Epidermal melanocyte (primary cell): ENCODE measurements at regions not wholly inside any gene's neighbourhood (a gene's known extent, or its start where the extent isn't known, plus 50 kb on each side); places are given as distances from the start of the nearest gene placed in this dataset.

Experiments
- DNase-seq: peaks from one replicate; pipeline ENCODE4 v3.0.0; 2011; ENCODE audit warnings: low spot score; ENCODE audit not compliant: insufficient read length

DNA sequence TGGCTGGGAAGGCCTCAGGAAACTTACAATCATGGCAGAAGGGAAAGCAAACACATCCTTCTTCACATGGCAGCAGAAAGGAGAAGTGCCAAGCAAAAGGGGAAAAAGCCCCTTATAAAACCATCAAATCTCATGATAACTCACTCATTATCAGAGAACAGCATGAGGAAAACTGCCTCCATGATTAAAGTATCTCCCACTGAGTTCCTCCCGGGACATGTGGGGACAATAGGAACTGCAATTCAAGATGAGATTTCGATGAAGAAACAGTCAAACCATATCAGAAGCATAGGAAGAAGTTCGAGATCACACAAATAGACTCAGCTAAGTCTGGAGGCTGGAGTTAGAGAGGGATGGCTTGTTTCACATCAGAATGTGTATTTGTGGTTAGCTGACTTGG lies 869.4 kb upstream of the PHF14 start:
- DNase-seq, result no peak

DNA sequence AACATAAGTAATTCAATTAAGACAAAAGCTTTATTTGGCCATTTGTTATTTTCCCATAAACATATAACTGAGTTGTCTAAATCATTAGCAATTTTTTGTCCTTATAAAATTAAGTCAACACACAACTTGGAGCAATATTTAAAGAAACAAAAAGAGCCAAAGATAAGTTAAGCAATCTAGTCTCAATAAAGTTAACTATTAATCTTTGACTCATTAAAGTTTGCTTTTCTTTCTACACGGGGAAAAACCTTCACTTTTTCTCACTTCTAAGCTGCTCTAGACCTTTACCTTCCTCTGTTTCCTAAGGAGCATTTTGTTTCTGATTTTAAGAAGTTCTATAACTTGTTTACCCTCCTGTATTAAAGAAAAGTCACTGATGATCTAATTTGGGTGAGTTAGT lies 867.1 kb upstream of the PHF14 start:
- no peak for DNase-seq

DNA sequence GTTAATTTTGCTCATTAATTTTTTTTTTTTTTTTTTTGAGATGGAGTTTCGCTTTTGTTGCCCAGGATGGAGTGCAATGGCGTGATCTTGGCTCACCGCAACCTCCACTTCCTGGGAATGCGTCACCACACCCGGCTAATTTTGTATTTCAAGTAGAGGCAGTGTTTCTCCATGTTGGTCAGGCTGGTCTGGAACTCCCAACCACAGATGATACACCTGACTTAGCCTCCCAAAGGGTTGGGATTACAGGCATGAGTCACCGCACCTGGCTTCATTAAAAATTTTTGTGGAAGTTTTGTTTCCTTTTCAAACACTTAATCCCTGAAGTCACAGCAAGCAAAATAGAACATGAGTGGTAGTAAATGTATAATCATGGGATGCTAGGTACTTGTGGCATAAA lies 857.2 kb upstream of the PHF14 start:
- no peak for DNase-seq

GRCh38 chr7:10117815-10118214 lies 855.9 kb upstream of the PHF14 start:
- no peak for DNase-seq

GRCh38 chr7:10120936-10121335 lies 852.7 kb upstream of the PHF14 start:
- DNase-seq, result no peak

DNA sequence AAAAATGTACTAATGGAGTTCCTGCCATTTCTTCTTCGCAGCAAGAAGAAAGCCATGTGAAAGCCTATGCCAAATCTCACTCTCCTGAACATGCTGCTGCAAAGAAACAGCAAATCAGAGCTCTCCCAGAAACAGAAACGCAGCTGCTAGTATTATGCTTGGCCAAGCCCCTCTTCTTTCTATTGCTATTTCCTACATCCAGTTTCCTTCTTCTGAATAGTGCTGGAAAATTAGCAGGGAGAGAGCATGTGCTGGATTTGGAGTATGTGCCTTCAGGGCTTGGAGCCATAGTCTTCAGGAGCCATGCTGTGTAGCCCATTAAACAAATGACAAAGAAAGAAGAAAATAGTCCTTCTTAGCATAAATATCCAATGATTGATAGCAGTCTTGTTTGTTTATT lies 852.0 kb upstream of the PHF14 start:
- DNase-seq, result no peak

DNA sequence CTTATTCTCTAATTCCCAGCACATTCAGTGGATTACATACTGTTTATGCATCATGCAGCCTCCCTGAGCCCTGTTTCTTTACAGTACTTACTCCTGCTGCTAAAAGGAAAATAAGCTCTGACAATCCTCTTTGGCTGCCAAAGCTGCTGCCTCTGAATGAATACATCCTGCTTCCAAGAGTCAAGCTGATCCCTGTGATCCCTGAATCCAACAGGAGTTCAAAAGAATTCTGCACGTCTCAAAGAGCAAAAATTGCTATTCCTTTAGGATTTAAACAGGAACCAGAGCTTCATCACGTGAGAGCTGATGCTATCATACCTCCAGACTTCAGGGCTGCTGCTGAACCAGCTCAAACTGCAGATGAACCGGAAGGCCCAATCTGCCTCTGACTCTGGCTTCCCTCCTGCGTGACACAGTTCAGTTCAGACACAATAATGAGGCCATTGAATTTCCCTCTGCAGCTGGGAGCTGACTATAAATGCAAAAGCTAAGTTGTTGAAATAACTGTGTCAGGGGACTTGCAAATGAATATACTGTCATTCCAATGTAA lies 851.0 kb upstream of the PHF14 start:
- DNase-seq, result peak; percentile 23

DNA sequence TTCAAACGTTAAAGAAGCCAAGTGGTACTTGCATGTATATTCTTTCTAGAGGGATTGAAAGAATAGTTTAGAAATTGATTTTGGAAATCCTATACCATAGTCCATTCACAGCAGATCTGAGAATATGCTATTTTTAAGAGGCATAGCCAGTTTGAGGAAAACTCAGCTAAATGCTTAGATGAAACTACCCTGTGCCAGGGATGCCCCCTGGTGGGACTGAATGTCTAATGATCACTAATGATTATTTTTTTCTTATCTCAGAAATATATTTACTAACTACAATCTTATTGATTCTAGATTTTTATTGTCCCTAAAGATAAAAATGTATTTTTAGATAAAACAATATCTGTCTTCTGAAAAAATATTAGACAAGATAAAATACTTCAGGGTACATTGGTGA lies 844.9 kb upstream of the PHF14 start:
- no peak for DNase-seq

- DNase-seq, result no peak
Observed at GRCh38 chr7:10138087-10138854, 835.4 kb upstream of the PHF14 start.

- DNase-seq, result no peak
Observed at GRCh38 chr7:10146271-10146670, 827.4 kb upstream of the PHF14 start.

DNA sequence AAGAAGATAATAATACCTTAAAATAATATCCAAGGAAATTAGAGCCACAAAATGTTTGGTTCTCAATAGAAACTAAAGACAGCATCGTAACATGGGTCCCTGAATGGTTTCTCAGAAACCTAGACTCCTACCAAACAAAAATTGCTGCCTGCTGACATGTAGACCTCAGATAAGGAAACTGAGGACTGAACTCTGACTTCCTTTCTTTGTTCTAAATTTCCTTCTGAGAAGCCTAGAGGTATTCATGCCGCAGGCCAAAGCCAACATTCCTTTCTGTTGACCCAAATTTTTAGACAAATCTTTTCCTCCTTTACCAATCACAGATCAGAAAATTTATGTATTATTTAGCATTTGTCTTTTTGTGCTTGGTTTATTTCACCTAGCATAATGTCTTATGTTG lies 816.7 kb upstream of the PHF14 start:
- DNase-seq, result no peak

- no peak for DNase-seq
Observed at GRCh38 chr7:10181996-10182395, 791.7 kb upstream of the PHF14 start.

GRCh38 chr7:10192074-10192473 lies 781.6 kb upstream of the PHF14 start:
- DNase-seq, result no peak

DNA sequence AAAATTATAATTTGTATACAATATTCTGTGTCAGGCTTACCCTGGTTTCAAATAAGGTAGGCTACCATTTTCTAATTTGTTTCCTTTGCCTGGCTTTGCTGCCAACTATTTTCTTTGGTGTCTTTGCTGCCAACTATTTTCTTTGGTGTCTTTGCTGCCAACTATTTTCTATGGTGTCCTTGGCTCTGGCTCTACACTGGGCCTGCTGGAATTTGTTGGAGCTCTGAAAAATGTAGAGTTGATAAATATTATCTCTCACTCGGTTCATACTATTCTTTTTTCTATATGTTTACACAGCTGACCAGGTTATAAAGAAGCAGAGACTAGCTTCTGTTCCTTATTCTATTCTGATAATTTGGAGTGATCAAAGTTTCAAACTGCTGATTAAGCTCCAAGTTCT lies 768.0 kb upstream of the PHF14 start:
- no peak for DNase-seq

GRCh38 chr7:10210000-10210399 lies 763.7 kb upstream of the PHF14 start:
- DNase-seq, result no peak

- DNase-seq, result no peak
Observed at GRCh38 chr7:10211016-10211415, 762.7 kb upstream of the PHF14 start.

DNA sequence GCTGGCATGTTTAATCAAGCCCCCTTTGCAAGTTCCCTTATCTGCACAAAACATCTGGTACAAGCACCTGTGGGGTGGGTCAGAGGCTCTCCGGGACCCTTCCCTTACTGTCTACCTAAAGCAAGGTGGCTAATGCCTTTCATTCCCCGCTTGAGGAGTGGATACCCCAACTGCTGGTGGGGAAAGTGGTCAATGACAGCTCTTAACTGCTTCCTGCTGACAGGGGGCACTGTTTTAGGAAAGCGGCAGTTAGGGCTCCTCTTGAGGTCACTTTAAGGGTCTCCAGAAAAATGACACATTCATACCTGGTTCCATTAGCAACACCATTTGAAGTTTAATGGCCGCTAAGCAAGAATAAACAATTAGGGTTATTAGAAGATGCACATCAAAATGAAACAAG lies 761.8 kb upstream of the PHF14 start:
- DNase-seq, result no peak

- no peak for DNase-seq
Observed at GRCh38 chr7:10212649-10213048, 761.0 kb upstream of the PHF14 start.

GRCh38 chr7:10216462-10216861 lies 757.2 kb upstream of the PHF14 start:
- no peak for DNase-seq

DNA sequence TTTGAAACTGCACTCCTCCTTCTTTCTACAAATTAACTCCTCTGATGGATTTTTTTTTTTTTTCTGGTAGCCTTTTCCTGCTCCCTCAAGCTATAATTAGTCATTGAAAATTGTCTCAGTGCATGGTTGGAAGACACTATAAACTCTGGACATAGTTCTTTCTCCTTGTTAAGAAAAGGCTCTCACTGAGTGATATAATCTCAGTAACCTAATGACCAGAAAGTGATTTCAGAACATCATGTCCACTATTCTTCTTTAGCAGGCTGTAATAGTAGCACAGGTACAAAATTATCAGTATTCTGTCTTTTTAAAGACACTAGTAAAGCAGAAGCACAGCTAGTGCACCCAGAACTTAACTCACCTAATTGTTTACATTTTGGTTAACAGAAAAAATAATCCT lies 752.6 kb upstream of the PHF14 start:
- no peak for DNase-seq

DNA sequence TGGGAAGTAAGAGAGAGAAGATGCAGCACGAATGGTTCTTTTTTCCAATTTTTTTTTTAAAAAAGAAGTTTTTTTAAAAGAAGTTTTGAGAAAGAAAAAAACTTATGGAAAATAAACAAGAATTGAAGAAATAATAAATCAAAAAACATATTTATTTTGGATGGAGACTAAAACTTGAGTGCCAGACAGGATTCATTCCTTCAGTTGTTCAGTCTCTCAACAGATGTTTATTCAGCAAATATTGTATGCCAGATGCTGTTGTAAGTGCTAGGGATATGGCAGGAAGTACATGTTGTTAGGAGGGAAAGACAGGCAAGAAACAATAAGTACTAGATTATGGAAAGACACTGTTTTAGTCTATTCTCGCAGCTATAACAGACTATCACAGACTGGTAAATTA lies 750.7 kb upstream of the PHF14 start:
- no peak for DNase-seq

DNA sequence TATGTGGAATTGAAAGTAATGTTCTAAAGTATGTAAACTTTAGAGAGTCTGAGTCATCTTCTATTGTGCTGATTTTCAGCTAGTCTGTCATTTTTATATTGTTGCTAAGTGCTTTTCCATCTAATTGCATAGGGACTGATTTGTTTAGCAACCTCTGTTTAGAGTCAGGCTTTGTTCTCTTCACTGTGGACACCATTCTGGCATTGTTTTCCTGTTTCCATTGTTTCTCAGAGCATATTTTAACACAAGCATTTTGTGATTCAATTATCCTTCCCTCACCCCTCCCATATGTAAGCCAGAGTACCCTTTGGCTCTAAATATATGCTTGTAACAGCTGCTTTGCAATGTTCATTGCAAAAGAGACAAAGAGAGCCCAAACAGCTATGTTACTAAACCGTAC lies 748.4 kb upstream of the PHF14 start:
- no peak for DNase-seq

DNA sequence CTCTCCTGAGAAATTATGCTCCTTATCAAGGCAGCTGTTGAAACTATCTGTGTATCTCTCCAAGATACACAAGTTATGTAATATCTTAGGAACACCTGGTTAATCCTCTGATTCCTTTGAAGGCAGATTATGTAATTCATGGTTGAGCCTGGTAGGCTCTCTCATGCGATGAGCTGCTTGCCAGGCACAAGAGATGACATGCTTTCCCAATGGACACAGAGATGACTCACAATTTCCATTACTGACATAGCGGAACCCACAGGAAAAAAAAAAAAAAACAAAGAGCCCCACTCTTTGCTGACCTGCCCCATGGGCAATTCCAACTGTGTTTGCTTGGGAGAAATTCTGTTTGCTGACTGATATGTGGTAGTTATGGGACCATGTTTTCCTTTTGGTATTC lies 736.4 kb upstream of the PHF14 start:
- no peak for DNase-seq

DNA sequence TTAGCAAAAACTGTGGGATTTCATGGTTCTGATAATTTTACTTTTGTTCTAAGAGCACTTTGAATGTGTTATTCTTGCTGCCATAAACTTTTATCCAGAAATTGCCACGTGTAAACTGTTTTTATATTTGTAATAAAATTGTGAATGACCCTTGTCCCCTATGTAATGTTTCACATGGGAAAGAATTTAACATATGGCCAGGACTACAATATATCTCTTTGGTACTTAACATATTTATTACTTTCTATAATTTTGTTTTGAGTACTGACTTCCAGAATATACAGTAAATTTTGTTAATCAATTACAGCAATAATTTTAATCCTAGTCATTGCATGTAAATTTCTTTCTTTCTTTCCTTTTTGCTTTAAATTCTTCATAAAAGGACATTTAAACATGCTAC lies 735.0 kb upstream of the PHF14 start:
- no peak for DNase-seq
